Lower lobe of right lung (tissue), 2 donors: ENCODE measurements at regions not wholly inside any gene's neighbourhood (a gene's known extent, or its start where the extent isn't known, plus 50 kb on each side); places are given as distances from the start of the nearest gene placed in this dataset.

ENCODE experiments used
- ATAC-seq, 2 donors: fragments of 200-7000 bp; cut with Tn5 transposase; one replicate each; pipeline ENCODE4 v1.9.1; 2020 to 2022; ENCODE audit warnings: mild to moderate bottlenecking in 2 of 2, moderate library complexity in 2 of 2
- DNase-seq: peaks from one replicate; pipeline ENCODE4 v3.0.0-alpha.2; 2020
- H3K27ac ChIP-seq: fragments of 200-600 bp; one replicate; pipeline ENCODE4 v1.8.0; 2022
- H3K27me3 ChIP-seq: fragments of 200-600 bp; one replicate; pipeline ENCODE4 v1.8.0; 2022; ENCODE audit warnings: low read depth
- H3K36me3 ChIP-seq: fragments of 200-600 bp; one replicate; pipeline ENCODE4 v1.8.0; 2022; ENCODE audit warnings: mild to moderate bottlenecking
- H3K4me1 ChIP-seq: fragments of 200-600 bp; one replicate; pipeline ENCODE4 v1.8.0; 2022
- H3K4me3 ChIP-seq: fragments of 200-600 bp; one replicate; pipeline ENCODE4 v1.8.0; 2022; ENCODE audit warnings: mild to moderate bottlenecking
- H3K9me3 ChIP-seq: fragments of 200-600 bp; one replicate; pipeline ENCODE4 v1.8.0; 2022
- CTCF ChIP-seq: fragments of 200-600 bp; IDR thresholded peaks from one replicate; pipeline ENCODE4 v1.8.0; 2022; ENCODE audit warnings: antibody characterized with exemption, mild to moderate bottlenecking
- intact Hi-C: fragments of 100-400 bp; cut with DNase I; formaldehyde crosslinking; loops from one replicate; pipeline ENCODE4 v1.11.0; 2022
- donor health status: DM: no; HTN: yes; CAD: no; lungs with severe emphysema.

DNA sequence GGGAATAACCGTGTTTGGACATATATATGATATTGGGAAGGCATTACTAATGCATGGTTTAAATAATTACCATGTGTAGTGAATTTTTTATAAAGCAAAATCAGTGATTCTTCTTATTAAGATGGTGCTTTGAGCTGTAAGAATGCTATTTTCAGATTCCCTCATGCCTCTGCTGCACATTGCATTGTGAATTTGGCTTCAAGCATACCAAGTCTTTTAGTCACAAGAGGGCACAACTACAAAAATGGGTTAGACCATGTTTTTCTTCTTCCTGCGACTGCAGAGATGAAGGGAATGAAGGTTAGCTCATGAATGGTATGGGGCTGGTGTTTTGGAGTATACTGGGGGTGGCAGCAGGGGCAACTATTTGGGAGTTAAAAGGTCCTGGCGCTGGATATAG is 320.1 kb downstream of the SLC4A3 start:
- Histone ChIP-seq H3K9me3 (no peaks in the 10 kb centered on the region), H3K27ac (no peak overlapping the region), H3K27me3 (no peaks in the 10 kb centered on the region), H3K36me3 (no peaks in the 10 kb centered on the region), H3K4me3 (no peak overlapping the region), H3K4me1 (no peaks in the 10 kb centered on the region)
- ATAC-seq: no peak
- no peak for DNase-seq
- no peak for TF ChIP-seq CTCF
- intact Hi-C loops: no loop called here

DNA sequence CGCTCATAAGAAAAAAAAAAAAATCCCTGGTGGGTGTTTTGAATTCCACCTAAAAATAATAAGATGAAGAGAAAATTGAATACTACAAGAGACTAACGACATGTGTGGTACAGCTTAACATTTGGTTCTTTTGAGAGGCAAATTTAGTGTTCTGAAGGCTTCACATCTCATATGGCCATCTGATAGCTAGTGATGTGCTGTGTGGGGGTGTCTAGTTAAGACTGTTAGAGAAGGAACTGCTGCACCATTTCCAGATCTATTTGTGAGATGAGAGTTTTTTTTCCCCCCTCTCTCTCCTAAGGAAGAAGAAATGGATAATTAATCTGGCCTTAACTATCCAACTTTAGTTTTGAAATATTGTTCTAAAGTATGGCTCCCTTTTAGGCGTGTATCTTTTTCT is 321.6 kb downstream of the SLC4A3 start:
- no peak overlapping the region for H3K27ac ChIP-seq
- no peaks in the 10 kb centered on the region for H3K36me3 ChIP-seq
- no peak for DNase-seq
- H3K4me3 ChIP-seq: no peak overlapping the region
- no peaks in the 10 kb centered on the region for H3K4me1 ChIP-seq
- intact Hi-C loops: no loop called here
- no peak for ATAC-seq
- no peaks in the 10 kb centered on the region for H3K9me3 ChIP-seq
- no peaks in the 10 kb centered on the region for H3K27me3 ChIP-seq
- TF ChIP-seq CTCF: no peak

GRCh38 chr2:219951099-219951498 is 323.7 kb downstream of the SLC4A3 start:
- Histone ChIP-seq H3K4me3 (no peak overlapping the region), H3K27ac (no peak overlapping the region), H3K27me3 (no peaks in the 10 kb centered on the region), H3K9me3 (no peaks in the 10 kb centered on the region), H3K36me3 (no peaks in the 10 kb centered on the region), H3K4me1 (no peaks in the 10 kb centered on the region)
- DNase-seq (no peak), ATAC-seq (no peak)
- intact Hi-C loops: no loop called here
- no peak for TF ChIP-seq CTCF

DNA sequence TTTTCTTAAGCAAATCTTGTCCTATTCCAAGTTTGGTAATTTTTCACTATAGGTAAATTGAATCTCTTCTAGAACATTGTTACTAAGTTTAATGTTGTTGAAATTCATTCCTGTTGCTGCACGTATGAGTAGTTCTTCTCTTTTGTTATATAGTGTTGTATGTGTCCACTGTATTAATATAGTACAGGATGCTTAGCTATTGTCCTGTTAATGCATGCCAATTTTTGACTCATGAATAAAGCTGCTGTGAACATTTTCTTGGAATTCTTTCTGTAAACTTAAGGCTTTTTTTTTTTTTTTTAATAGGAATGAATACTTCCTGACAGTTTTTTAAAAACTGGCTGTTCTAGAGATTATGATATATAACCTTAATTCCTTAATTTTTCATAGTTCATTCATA is 326.9 kb downstream of the SLC4A3 start:
- DNase-seq (no peak), ATAC-seq (no peak)
- no peak for TF ChIP-seq CTCF
- H3K4me1 ChIP-seq: no peaks in the 10 kb centered on the region
- H3K27ac ChIP-seq: no peak overlapping the region
- H3K9me3 ChIP-seq: peaks cover 9% of the 10 kb centered on the region
- H3K36me3 ChIP-seq: no peaks in the 10 kb centered on the region
- no peak overlapping the region for H3K4me3 ChIP-seq
- intact Hi-C loops: no loop called here
- no peaks in the 10 kb centered on the region for H3K27me3 ChIP-seq

DNA sequence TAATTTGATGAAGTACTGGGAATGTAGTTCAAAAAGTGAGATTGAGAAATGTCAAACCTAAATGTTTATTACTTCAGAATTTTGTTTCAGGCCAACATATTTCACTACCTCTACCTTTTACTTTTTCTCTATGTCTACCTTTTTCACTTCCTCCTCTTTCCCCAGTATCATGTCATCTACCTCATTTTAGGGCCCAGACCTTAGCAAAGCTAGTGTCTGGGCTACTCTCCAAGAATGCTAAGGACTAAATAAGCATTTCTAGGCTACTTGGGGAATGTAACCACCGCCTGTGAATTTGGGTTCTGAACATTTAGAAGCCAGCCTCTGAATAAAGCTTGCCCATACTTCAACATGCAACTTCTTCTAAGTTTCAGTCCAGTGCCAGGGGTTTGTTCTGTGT is 330.4 kb downstream of the SLC4A3 start:
- H3K4me1 ChIP-seq: no peaks in the 10 kb centered on the region
- H3K4me3 ChIP-seq: no peak overlapping the region
- no peak for ATAC-seq
- no peaks in the 10 kb centered on the region for H3K36me3 ChIP-seq
- no peaks in the 10 kb centered on the region for H3K27me3 ChIP-seq
- intact Hi-C loops: no loop called here
- H3K9me3 ChIP-seq: peaks cover 9% of the 10 kb centered on the region
- DNase-seq: no peak
- H3K27ac ChIP-seq: no peak overlapping the region
- TF ChIP-seq CTCF: no peak

GRCh38 chr2:219958941-219959340 is 331.5 kb downstream of the SLC4A3 start:
- ATAC-seq: no peak

More at GRCh38 chr2:219958941-219959340, 331.5 kb downstream of the SLC4A3 start:
- H3K9me3 ChIP-seq: peaks cover 9% of the 10 kb centered on the region
- no peak overlapping the region for H3K27ac ChIP-seq
- TF ChIP-seq CTCF: no peak
- intact Hi-C loops: no loop called here
- H3K36me3 ChIP-seq: no peaks in the 10 kb centered on the region
- no peaks in the 10 kb centered on the region for H3K27me3 ChIP-seq
- H3K4me1 ChIP-seq: no peaks in the 10 kb centered on the region
- DNase-seq: no peak
- H3K4me3 ChIP-seq: no peak overlapping the region
